ENCODE measurements at regions not wholly inside any gene's neighbourhood (a gene's known extent, or its start where the extent isn't known, plus 50 kb on each side); places are given as distances from the start of the nearest gene placed in this dataset.

- no peak for DNase-seq
- H3K9me3 Mint-ChIP-seq (ENCODE audit: low read depth) = peaks cover 2% of the 10 kb centered on the region
- no peak overlapping the region for H3K27ac Mint-ChIP-seq
- peaks cover 52% of the 10 kb centered on the region for H3K27me3 Mint-ChIP-seq
- H3K4me1 Mint-ChIP-seq = no peaks in the 10 kb centered on the region
- peaks cover 6% of the 10 kb centered on the region for H3K36me3 Mint-ChIP-seq
- CTCF ChIA-PET = interaction anchor here (0.9 to 1.5 kb wide), 2 partner anchors 9 kb away, joined by 3 to 4 read pairs; no protein-coding TSS in a partner anchor
- no peak for ATAC-seq
- H3K4me3 Mint-ChIP-seq = no peak overlapping the region
These were observed 74.9 kb downstream of the FASLG start for GRCh38 chr1:172733815-172734214.

- no peak overlapping the region for H3K27ac Mint-ChIP-seq
- peaks cover 65% of the 10 kb centered on the region for H3K27me3 Mint-ChIP-seq
- ATAC-seq (no peak), DNase-seq (no peak)
- H3K4me3 Mint-ChIP-seq = no peak overlapping the region
- H3K4me1 Mint-ChIP-seq = peaks cover 3% of the 10 kb centered on the region
- CTCF ChIA-PET = no interaction called here
- H3K9me3 Mint-ChIP-seq (ENCODE audit: low read depth) = no peaks in the 10 kb centered on the region
- H3K36me3 Mint-ChIP-seq = no peaks in the 10 kb centered on the region
These were observed 79.5 kb downstream of the FASLG start for GRCh38 chr1:172738389-172738788.

GRCh38 chr1:172742599-172743500 lies 83.9 kb downstream of the FASLG start:
- peaks cover 28% of the 10 kb centered on the region for H3K4me1 Mint-ChIP-seq
- H3K36me3 Mint-ChIP-seq = no peaks in the 10 kb centered on the region
- no peak for DNase-seq
- CTCF ChIA-PET = interaction anchor here (0.5 to 6.8 kb wide), 42 partner anchors 9 to 687 kb away, joined by 3 to 99 read pairs (median 3); partner anchors contain the start of gene PIGC
- no peak overlapping the region for H3K27ac Mint-ChIP-seq
- no peak overlapping the region for H3K4me3 Mint-ChIP-seq
- peaks cover 62% of the 10 kb centered on the region for H3K27me3 Mint-ChIP-seq
- no peak for ATAC-seq
- no peaks in the 10 kb centered on the region for H3K9me3 Mint-ChIP-seq (ENCODE audit: low read depth)

- CTCF ChIA-PET = interaction anchor here (0.5 to 6.8 kb wide), 34 partner anchors 8 to 1349 kb away, joined by 3 to 99 read pairs (median 4); no protein-coding TSS in a partner anchor
- Mint-ChIP-seq H3K36me3 (no peaks in the 10 kb centered on the region), H3K4me1 (peaks cover 28% of the 10 kb centered on the region), H3K4me3 (no peak overlapping the region), H3K27me3 (peaks cover 53% of the 10 kb centered on the region), H3K27ac (no peak overlapping the region), H3K9me3 (ENCODE audit: low read depth) (no peaks in the 10 kb centered on the region)
- peak; percentile 56 for DNase-seq
- ATAC-seq = peak; percentile 69
These were observed 86.1 kb downstream of the FASLG start for GRCh38 chr1:172745014-172745413.

- H3K27me3 Mint-ChIP-seq = peaks cover 48% of the 10 kb centered on the region
- H3K36me3 Mint-ChIP-seq = no peaks in the 10 kb centered on the region
- peaks cover 28% of the 10 kb centered on the region for H3K4me1 Mint-ChIP-seq
- peak overlapping the region; percentile 27 for H3K4me3 Mint-ChIP-seq
- CTCF ChIA-PET = interaction anchor here (0.6 to 6.8 kb wide), 13 partner anchors 9 to 683 kb away, joined by 3 to 99 read pairs (median 4); no protein-coding TSS in a partner anchor
- DNase-seq (peak; percentile 55), ATAC-seq (peak; percentile 79)
- H3K9me3 Mint-ChIP-seq (ENCODE audit: low read depth) = no peaks in the 10 kb centered on the region
- H3K27ac Mint-ChIP-seq = peak overlapping the region; percentile 11
These were observed 87.4 kb downstream of the FASLG start for GRCh38 chr1:172746091-172746949.

- Mint-ChIP-seq H3K27me3 (peaks cover 39% of the 10 kb centered on the region), H3K4me3 (no peak overlapping the region), H3K36me3 (no peaks in the 10 kb centered on the region), H3K4me1 (peaks cover 26% of the 10 kb centered on the region), H3K27ac (no peak overlapping the region), H3K9me3 (ENCODE audit: low read depth) (no peaks in the 10 kb centered on the region)
- CTCF ChIA-PET = no interaction called here
- DNase-seq (no peak), ATAC-seq (no peak)
These were observed 89.3 kb downstream of the FASLG start for GRCh38 chr1:172748201-172748600.

GRCh38 chr1:172751683-172752082 lies 92.8 kb downstream of the FASLG start:
- ATAC-seq = no peak

GRCh38 chr1:172753964-172754363 lies 95.1 kb downstream of the FASLG start:
- Mint-ChIP-seq H3K4me1 (peaks cover 12% of the 10 kb centered on the region), H3K36me3 (peaks cover 3% of the 10 kb centered on the region), H3K27me3 (peaks cover 45% of the 10 kb centered on the region), H3K27ac (no peak overlapping the region), H3K4me3 (no peak overlapping the region), H3K9me3 (ENCODE audit: low read depth) (no peaks in the 10 kb centered on the region)
- CTCF ChIA-PET = no interaction called here
- DNase-seq (no peak), ATAC-seq (peak; percentile 27)

More at GRCh38 chr1:172751683-172752082, 92.8 kb downstream of the FASLG start:
- peaks cover 36% of the 10 kb centered on the region for H3K27me3 Mint-ChIP-seq
- CTCF ChIA-PET = interaction anchor here (1.1 kb wide), 1 partner anchor 8 kb away, joined by 3 read pairs; no protein-coding TSS in a partner anchor
- no peak for DNase-seq
- no peak overlapping the region for H3K4me3 Mint-ChIP-seq
- no peaks in the 10 kb centered on the region for H3K36me3 Mint-ChIP-seq
- H3K27ac Mint-ChIP-seq = no peak overlapping the region
- no peaks in the 10 kb centered on the region for H3K9me3 Mint-ChIP-seq (ENCODE audit: low read depth)
- H3K4me1 Mint-ChIP-seq = peaks cover 16% of the 10 kb centered on the region

- Mint-ChIP-seq H3K4me3 (no peak overlapping the region), H3K36me3 (peaks cover 3% of the 10 kb centered on the region), H3K4me1 (peaks cover 12% of the 10 kb centered on the region), H3K9me3 (ENCODE audit: low read depth) (no peaks in the 10 kb centered on the region), H3K27me3 (peaks cover 44% of the 10 kb centered on the region), H3K27ac (no peak overlapping the region)
- CTCF ChIA-PET = no interaction called here
- DNase-seq (no peak), ATAC-seq (no peak)
These were observed 95.7 kb downstream of the FASLG start for GRCh38 chr1:172754609-172755008.

- Mint-ChIP-seq H3K27me3 (peaks cover 47% of the 10 kb centered on the region), H3K4me1 (peaks cover 12% of the 10 kb centered on the region), H3K36me3 (peaks cover 3% of the 10 kb centered on the region), H3K4me3 (no peak overlapping the region), H3K27ac (no peak overlapping the region), H3K9me3 (ENCODE audit: low read depth) (no peaks in the 10 kb centered on the region)
- ATAC-seq (no peak), DNase-seq (no peak)
- CTCF ChIA-PET = interaction anchor here (0.7 kb wide), 1 partner anchor 10 kb away, joined by 4 read pairs; no protein-coding TSS in a partner anchor
These were observed 96.2 kb downstream of the FASLG start for GRCh38 chr1:172755099-172755498.

- Mint-ChIP-seq H3K4me1 (peaks cover 12% of the 10 kb centered on the region), H3K36me3 (peaks cover 7% of the 10 kb centered on the region), H3K27ac (no peak overlapping the region), H3K4me3 (no peak overlapping the region), H3K27me3 (peaks cover 50% of the 10 kb centered on the region), H3K9me3 (ENCODE audit: low read depth) (no peaks in the 10 kb centered on the region)
- CTCF ChIA-PET = no interaction called here
- no peak for ATAC-seq
- no peak for DNase-seq
These were observed 97.1 kb downstream of the FASLG start for GRCh38 chr1:172756024-172756423.

- no peak overlapping the region for H3K27ac Mint-ChIP-seq
- H3K4me3 Mint-ChIP-seq = no peak overlapping the region
- H3K27me3 Mint-ChIP-seq = peaks cover 53% of the 10 kb centered on the region
- H3K9me3 Mint-ChIP-seq (ENCODE audit: low read depth) = no peaks in the 10 kb centered on the region
- H3K4me1 Mint-ChIP-seq = peaks cover 16% of the 10 kb centered on the region
- DNase-seq (no peak), ATAC-seq (no peak)
- CTCF ChIA-PET = interaction anchor here (0.6 to 1.3 kb wide), 4 partner anchors 11 to 904 kb away, joined by 3 to 5 read pairs (median 3); no protein-coding TSS in a partner anchor
- H3K36me3 Mint-ChIP-seq = peaks cover 7% of the 10 kb centered on the region
These were observed 99.4 kb downstream of the FASLG start for GRCh38 chr1:172758259-172758658.

- H3K4me3 Mint-ChIP-seq = no peak overlapping the region
- CTCF ChIA-PET = no interaction called here
- no peak for DNase-seq
- H3K36me3 Mint-ChIP-seq = peaks cover 7% of the 10 kb centered on the region
- no peak overlapping the region for H3K27ac Mint-ChIP-seq
- H3K4me1 Mint-ChIP-seq = peaks cover 8% of the 10 kb centered on the region
- no peak for ATAC-seq
- H3K9me3 Mint-ChIP-seq (ENCODE audit: low read depth) = no peaks in the 10 kb centered on the region
- peaks cover 50% of the 10 kb centered on the region for H3K27me3 Mint-ChIP-seq
These were observed 101.2 kb downstream of the FASLG start for GRCh38 chr1:172760121-172760520.
